Choroid plexus epithelial cell (primary cell): ENCODE measurements at regions not wholly inside any gene's neighbourhood (a gene's known extent, or its start where the extent isn't known, plus 50 kb on each side); places are given as distances from the start of the nearest gene placed in this dataset.
"Not testable (repeated sequence)": the region's sequence is repeated elsewhere in the genome, so short reads cannot be mapped to it uniquely, and the experiment has no call there.

Source experiments
- DNase-seq: peaks from one replicate; pipeline ENCODE4 v3.0.0-alpha.2; 2010; ENCODE audit warnings: low read depth
- H3K4me3 ChIP-seq: 2 replicates; pipeline ENCODE4 v1.5.1; 2011; ENCODE audit warnings: low read depth, mild to moderate bottlenecking, control low read depth, low read length, moderate library complexity
- CTCF ChIP-seq: conservative IDR thresholded peaks from 2 replicates; pipeline ENCODE4 v1.5.1; 2011; ENCODE audit warnings: low read depth, mild to moderate bottlenecking, control low read depth, inconsistent platforms, low read length, moderate library complexity

- no peak for TF ChIP-seq CTCF
- peak; percentile 97 for DNase-seq
Measured at GRCh38 chr12:25615119-25615518, 62.0 kb upstream of the LMNTD1 start.

GRCh38 chr12:25616286-25616685 is 63.2 kb upstream of the LMNTD1 start:
- DNase-seq = no peak

More at GRCh38 chr12:25615119-25615518, 62.0 kb upstream of the LMNTD1 start:
- H3K4me3 ChIP-seq = no peak overlapping the region

GRCh38 chr12:25617991-25618390 is 64.9 kb upstream of the LMNTD1 start:
- no peak overlapping the region for H3K4me3 ChIP-seq
- no peak for TF ChIP-seq CTCF
- no peak for DNase-seq

More at GRCh38 chr12:25616286-25616685, 63.2 kb upstream of the LMNTD1 start:
- TF ChIP-seq CTCF = no peak
- H3K4me3 ChIP-seq = no peak overlapping the region

- DNase-seq = no peak
- H3K4me3 ChIP-seq = no peak overlapping the region
- TF ChIP-seq CTCF = no peak
Measured at GRCh38 chr12:25623816-25624215, 70.7 kb upstream of the LMNTD1 start.

- H3K4me3 ChIP-seq = no peak overlapping the region
- TF ChIP-seq CTCF = no peak
- no peak for DNase-seq
Measured at GRCh38 chr12:25625146-25625545, 72.1 kb upstream of the LMNTD1 start.

GRCh38 chr12:25629341-25629740 is 76.3 kb upstream of the LMNTD1 start:
- no peak for TF ChIP-seq CTCF

GRCh38 chr12:25630735-25631515 is 77.8 kb upstream of the LMNTD1 start:
- not testable (repeated sequence) for DNase-seq

More at GRCh38 chr12:25629341-25629740, 76.3 kb upstream of the LMNTD1 start:
- H3K4me3 ChIP-seq = no peak overlapping the region
- no peak for DNase-seq

GRCh38 chr12:25633149-25633548 is 80.1 kb upstream of the LMNTD1 start:
- not testable (repeated sequence) for H3K4me3 ChIP-seq, DNase-seq

More at GRCh38 chr12:25630735-25631515, 77.8 kb upstream of the LMNTD1 start:
- not testable (repeated sequence) for H3K4me3 ChIP-seq
